DND-41 (cell line): ENCODE measurements at regions not wholly inside any gene's neighbourhood (a gene's known extent, or its start where the extent isn't known, plus 50 kb on each side); places are given as distances from the start of the nearest gene placed in this dataset.

ENCODE experiments used
- ATAC-seq: fragments of 200-7000 bp; cut with Tn5 transposase; 3 replicates; pipeline ENCODE4 v1.9.1; 2021; ENCODE audit warnings: low read depth; ENCODE audit not compliant: insufficient read depth
- DNase-seq: peaks from one replicate; pipeline ENCODE4 v3.0.0-alpha.2; 2020
- H2AFZ ChIP-seq: 2 replicates; pipeline ENCODE4 v1.6.0; 2012; ENCODE audit warnings: low read depth, low read length
- H3K27ac ChIP-seq: 2 replicates; pipeline ENCODE4 v1.5.1; 2012; ENCODE audit warnings: low read length, inconsistent platforms
- H3K27me3 ChIP-seq: fragments of 200-600 bp; sonication (generic); 2 replicates; pipeline ENCODE4 v1.6.0; 2012; ENCODE audit warnings: low read length, mild to moderate bottlenecking, inconsistent platforms; ENCODE audit not compliant: insufficient read depth, poor library complexity
- H3K36me3 ChIP-seq: 2 replicates; pipeline ENCODE4 v1.5.1; 2012; ENCODE audit warnings: low read length, inconsistent platforms; ENCODE audit not compliant: insufficient read depth
- H3K4me1 ChIP-seq: 2 replicates; pipeline ENCODE4 v1.5.1; 2012; ENCODE audit warnings: mild to moderate bottlenecking, low read length; ENCODE audit not compliant: insufficient read depth
- H3K4me2 ChIP-seq: 2 replicates; pipeline ENCODE4 v1.6.0; 2012; ENCODE audit warnings: mild to moderate bottlenecking, moderate library complexity, low read length, inconsistent platforms; ENCODE audit not compliant: insufficient read depth
- H3K4me3 ChIP-seq, 2 experiments: fragments of 200-600 bp in 1 of 2; shearing (Covaris generic) in 1 of 2; 2 replicates each; pipeline ENCODE4 v1.5.1; 2012 to 2016; ENCODE audit warnings: inconsistent platforms in 2 of 2, low read length in 2 of 2, mild to moderate bottlenecking in 2 of 2, low read depth in 1 of 2, moderate library complexity in 1 of 2
- H3K79me2 ChIP-seq: 2 replicates; pipeline ENCODE4 v1.6.0; 2012; ENCODE audit warnings: low read length, inconsistent platforms; ENCODE audit not compliant: insufficient read depth
- H3K9ac ChIP-seq: 2 replicates; pipeline ENCODE4 v1.6.0; 2012; ENCODE audit warnings: low read depth, mild to moderate bottlenecking, inconsistent platforms, low read length, moderate library complexity
- H3K9me3 ChIP-seq: 2 replicates; pipeline ENCODE4 v1.5.1; 2012; ENCODE audit warnings: low read length, moderate library complexity, mild to moderate bottlenecking, inconsistent platforms; ENCODE audit not compliant: insufficient read depth, severe bottlenecking
- H4K20me1 ChIP-seq: 2 replicates; pipeline ENCODE4 v1.6.0; 2012; ENCODE audit warnings: low read length; ENCODE audit not compliant: insufficient read depth
- EZH2 ChIP-seq: IDR thresholded peaks from 3 replicates; pipeline ENCODE4 v1.6.1; 2012; ENCODE audit warnings: borderline replicate concordance, low read depth, mild to moderate bottlenecking, moderate library complexity, low read length, inconsistent platforms; ENCODE audit not compliant: severe bottlenecking
- TF ChIP-seq, protein P1 (sequence below): IDR thresholded peaks from 2 replicates; pipeline ENCODE4 v1.5.1; 2012; ENCODE audit warnings: borderline replicate concordance, low read length, moderate library complexity, mild to moderate bottlenecking; ENCODE audit not compliant: poor library complexity, severe bottlenecking; ENCODE audit errors: extremely low read depth

DNA sequence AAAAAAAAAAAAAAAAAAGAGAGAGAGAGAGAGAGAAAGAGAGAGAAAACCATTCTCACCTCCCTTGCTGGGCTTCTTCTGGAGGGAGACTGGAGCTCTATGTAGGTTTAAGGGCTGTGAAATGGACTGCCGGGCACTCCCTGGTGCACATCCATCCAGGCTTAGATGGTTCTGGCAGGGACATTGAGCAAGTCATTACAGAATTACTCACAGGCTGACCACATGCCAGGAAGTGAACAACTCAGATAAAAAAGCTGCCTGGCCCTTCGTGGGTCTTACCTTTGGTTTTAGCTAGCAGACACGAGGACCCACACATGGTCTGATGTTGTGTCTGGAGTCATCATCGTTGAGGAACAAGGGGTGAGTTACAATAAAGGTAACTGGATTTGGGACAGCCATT, 847.4 kb upstream of the EEF2KMT start:
- no peak for TF ChIP-seq EZH2
- TF ChIP-seq, protein P1, sequence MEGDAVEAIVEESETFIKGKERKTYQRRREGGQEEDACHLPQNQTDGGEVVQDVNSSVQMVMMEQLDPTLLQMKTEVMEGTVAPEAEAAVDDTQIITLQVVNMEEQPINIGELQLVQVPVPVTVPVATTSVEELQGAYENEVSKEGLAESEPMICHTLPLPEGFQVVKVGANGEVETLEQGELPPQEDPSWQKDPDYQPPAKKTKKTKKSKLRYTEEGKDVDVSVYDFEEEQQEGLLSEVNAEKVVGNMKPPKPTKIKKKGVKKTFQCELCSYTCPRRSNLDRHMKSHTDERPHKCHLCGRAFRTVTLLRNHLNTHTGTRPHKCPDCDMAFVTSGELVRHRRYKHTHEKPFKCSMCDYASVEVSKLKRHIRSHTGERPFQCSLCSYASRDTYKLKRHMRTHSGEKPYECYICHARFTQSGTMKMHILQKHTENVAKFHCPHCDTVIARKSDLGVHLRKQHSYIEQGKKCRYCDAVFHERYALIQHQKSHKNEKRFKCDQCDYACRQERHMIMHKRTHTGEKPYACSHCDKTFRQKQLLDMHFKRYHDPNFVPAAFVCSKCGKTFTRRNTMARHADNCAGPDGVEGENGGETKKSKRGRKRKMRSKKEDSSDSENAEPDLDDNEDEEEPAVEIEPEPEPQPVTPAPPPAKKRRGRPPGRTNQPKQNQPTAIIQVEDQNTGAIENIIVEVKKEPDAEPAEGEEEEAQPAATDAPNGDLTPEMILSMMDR, result no peak
- H4K20me1 ChIP-seq, result no peaks in the 10 kb centered on the region
- no peaks in the 10 kb centered on the region for H3K36me3 ChIP-seq
- DNase-seq (no peak), ATAC-seq (no peak)
- no peak overlapping the region for H3K4me3 ChIP-seq
- H3K27me3 ChIP-seq, result no peaks in the 10 kb centered on the region
- no peak overlapping the region for H3K4me2 ChIP-seq
- no peaks in the 10 kb centered on the region for H3K79me2 ChIP-seq
- H3K4me1 ChIP-seq, result no peaks in the 10 kb centered on the region
- no peak overlapping the region for H3K27ac ChIP-seq
- H2AFZ ChIP-seq, result no peak overlapping the region
- no peaks in the 10 kb centered on the region for H3K9me3 ChIP-seq
- H3K9ac ChIP-seq, result no peak overlapping the region

DNA sequence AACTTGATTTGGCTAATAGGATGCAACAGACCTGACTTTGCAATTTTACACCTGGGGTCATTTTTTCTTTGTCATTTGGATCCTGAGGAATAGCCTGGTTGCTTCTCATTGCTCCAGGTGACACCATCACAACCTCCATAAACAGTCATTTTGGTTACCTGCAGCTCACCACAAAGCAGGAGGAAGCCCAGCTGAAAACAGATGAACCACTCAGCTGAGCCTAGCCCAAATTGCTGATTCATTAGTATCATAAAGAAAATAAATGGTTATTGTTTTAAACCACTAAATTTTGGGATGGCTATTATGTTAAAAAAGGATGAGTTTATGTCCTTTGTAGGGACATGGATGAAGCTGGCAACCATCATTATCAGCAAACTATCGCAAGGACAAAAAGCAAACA, 841.0 kb upstream of the EEF2KMT start:
- no peak overlapping the region for H3K9ac ChIP-seq

DNA sequence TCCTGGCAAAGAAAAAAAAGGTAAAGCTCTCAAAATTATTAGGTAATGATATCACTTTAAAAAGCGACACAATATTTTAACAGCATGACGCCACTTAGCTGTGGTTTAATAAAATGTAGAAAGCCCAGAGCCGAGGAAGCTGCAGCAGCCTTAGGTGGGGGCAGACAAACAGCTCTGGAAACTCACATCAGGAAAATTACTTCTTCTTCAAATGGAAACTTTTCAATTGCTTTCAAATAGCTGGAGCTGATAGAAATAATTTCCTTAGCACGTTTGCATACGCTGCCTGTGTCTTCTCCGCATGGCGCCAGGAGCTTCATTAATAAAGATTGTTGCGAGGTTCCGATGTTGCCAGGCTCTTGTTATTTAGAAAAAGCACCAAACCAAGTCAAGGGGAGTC, 835.3 kb upstream of the EEF2KMT start:
- no peaks in the 10 kb centered on the region for H3K9me3 ChIP-seq
- H4K20me1 ChIP-seq, result no peaks in the 10 kb centered on the region
- no peak overlapping the region for H2AFZ ChIP-seq
- H3K79me2 ChIP-seq, result no peaks in the 10 kb centered on the region
- no peak overlapping the region for H3K4me3 ChIP-seq
- no peaks in the 10 kb centered on the region for H3K27me3 ChIP-seq
- H3K4me2 ChIP-seq, result no peak overlapping the region
- no peak overlapping the region for H3K9ac ChIP-seq
- TF ChIP-seq EZH2, result no peak
- TF ChIP-seq, protein P1, result no peak
- H3K27ac ChIP-seq, result no peak overlapping the region
- ATAC-seq, result no peak
- DNase-seq, result no peak
- no peaks in the 10 kb centered on the region for H3K4me1 ChIP-seq
- H3K36me3 ChIP-seq, result no peaks in the 10 kb centered on the region

More for the DNA sequence above, 841.0 kb upstream of the EEF2KMT start:
- Histone ChIP-seq H3K27me3 (no peaks in the 10 kb centered on the region), H3K4me3 (no peak overlapping the region), H3K9me3 (no peaks in the 10 kb centered on the region), H4K20me1 (no peaks in the 10 kb centered on the region), H3K36me3 (no peaks in the 10 kb centered on the region), H3K79me2 (no peaks in the 10 kb centered on the region), H3K27ac (no peak overlapping the region), H3K4me1 (no peaks in the 10 kb centered on the region), H3K4me2 (no peak overlapping the region), H2AFZ (no peak overlapping the region)
- ATAC-seq (no peak), DNase-seq (no peak)
- no peak for TF ChIP-seq EZH2
- TF ChIP-seq, protein P1, result no peak

DNA sequence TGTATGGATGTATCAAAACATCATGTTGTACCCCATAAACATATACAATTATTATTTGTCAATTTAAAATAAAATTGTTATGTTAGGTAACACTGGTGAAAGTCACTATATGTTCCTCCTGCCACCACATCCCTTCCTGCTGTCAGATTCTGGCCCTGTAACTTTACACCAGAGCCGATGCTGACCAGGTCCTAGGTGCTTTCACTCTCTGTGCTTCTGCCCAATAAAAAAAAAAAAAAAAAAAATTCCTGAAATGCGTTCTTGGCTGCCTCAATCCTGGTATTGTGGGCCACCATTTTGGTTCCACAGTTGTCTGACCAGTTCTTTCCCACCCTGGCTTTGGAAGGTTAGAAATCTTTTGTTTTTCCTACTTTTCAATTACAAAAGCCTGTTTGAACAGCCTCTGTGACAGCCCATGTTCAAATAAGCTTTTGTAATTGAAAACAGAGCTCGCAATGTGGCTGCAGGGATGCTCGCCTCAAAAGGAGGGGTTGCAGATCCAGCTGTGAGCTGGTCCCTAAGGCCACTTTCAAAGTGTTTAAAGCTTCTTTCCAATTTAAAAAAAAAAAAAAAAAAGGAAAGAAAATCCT, 831.0 kb upstream of the EEF2KMT start:
- Histone ChIP-seq H3K36me3 (no peaks in the 10 kb centered on the region), H3K27ac (no peak overlapping the region), H3K9me3 (no peaks in the 10 kb centered on the region), H3K4me3 (no peak overlapping the region), H4K20me1 (no peaks in the 10 kb centered on the region), H2AFZ (no peak overlapping the region), H3K4me1 (no peaks in the 10 kb centered on the region), H3K79me2 (no peaks in the 10 kb centered on the region), H3K27me3 (no peaks in the 10 kb centered on the region), H3K9ac (no peak overlapping the region), H3K4me2 (no peak overlapping the region)
- TF ChIP-seq EZH2, result no peak
- TF ChIP-seq, protein P1, result no peak
- ATAC-seq, result no peak
- no peak for DNase-seq
